ENCODE measurements at regions not wholly inside any gene's neighbourhood (a gene's known extent, or its start where the extent isn't known, plus 50 kb on each side); places are given as distances from the start of the nearest gene placed in this dataset.

GRCh38 chr3:35849496-35849895, 210.2 kb downstream of the ARPP21 start:
- DNase-seq (ENCODE audit: low spot score) = no peak

- no peak for DNase-seq (ENCODE audit: low spot score)
Observed at GRCh38 chr3:35849963-35850362, 210.6 kb downstream of the ARPP21 start.

DNA sequence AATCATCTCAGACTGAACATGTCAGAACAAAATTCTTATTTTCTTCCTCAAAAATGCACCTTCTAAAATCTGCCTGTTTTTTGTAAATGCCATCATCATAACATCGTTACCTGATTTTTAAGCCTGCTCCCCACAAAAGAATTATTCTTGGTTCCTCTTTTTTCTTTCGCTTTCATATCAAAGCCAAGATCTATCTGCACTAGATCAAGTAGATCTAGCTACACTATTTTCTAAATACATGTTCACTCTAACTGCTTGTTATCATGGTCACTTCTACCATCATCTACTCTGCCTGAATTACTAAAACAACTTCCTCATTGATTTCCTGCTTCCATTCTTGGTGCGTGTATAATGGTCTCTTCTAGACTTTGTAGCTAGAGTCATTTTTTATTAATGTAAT, 217.7 kb downstream of the ARPP21 start:
- DNase-seq (ENCODE audit: low spot score) = no peak

- no peak for DNase-seq (ENCODE audit: low spot score)
Observed at GRCh38 chr3:35862057-35862456, 222.7 kb downstream of the ARPP21 start.

- no peak for DNase-seq (ENCODE audit: low spot score)
Observed at GRCh38 chr3:35864871-35865270, 225.5 kb downstream of the ARPP21 start.

- no peak for DNase-seq (ENCODE audit: low spot score)
Observed at GRCh38 chr3:35867791-35868190, 228.5 kb downstream of the ARPP21 start.

GRCh38 chr3:35871009-35871408, 231.7 kb downstream of the ARPP21 start:
- no peak for DNase-seq (ENCODE audit: low spot score)

DNA sequence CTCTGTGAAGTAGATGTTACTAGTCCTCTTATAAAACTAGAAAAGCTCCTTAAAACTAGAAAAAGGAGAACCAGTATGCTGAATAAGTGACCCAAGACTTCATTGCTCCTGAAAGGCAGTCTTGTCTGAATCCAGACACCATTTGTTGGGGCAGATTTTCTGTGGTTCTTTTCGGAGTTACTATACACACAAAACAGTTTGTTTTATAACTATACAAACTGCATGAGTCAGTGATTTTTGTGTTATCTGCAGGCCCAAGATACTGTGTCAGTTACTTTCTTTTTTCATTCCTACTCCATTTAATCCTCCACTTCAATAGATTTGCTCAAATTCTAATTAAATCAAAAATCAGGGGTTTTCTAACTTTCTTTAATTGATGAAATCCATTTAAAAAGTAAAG, 244.6 kb downstream of the ARPP21 start:
- DNase-seq (ENCODE audit: low spot score) = no peak

- no peak for DNase-seq (ENCODE audit: low spot score)
Observed at GRCh38 chr3:35894735-35895134, 255.4 kb downstream of the ARPP21 start.

GRCh38 chr3:35899245-35899644, 259.9 kb downstream of the ARPP21 start:
- no peak for DNase-seq (ENCODE audit: low spot score)

GRCh38 chr3:35900079-35900478, 260.8 kb downstream of the ARPP21 start:
- no peak for DNase-seq (ENCODE audit: low spot score)

DNA sequence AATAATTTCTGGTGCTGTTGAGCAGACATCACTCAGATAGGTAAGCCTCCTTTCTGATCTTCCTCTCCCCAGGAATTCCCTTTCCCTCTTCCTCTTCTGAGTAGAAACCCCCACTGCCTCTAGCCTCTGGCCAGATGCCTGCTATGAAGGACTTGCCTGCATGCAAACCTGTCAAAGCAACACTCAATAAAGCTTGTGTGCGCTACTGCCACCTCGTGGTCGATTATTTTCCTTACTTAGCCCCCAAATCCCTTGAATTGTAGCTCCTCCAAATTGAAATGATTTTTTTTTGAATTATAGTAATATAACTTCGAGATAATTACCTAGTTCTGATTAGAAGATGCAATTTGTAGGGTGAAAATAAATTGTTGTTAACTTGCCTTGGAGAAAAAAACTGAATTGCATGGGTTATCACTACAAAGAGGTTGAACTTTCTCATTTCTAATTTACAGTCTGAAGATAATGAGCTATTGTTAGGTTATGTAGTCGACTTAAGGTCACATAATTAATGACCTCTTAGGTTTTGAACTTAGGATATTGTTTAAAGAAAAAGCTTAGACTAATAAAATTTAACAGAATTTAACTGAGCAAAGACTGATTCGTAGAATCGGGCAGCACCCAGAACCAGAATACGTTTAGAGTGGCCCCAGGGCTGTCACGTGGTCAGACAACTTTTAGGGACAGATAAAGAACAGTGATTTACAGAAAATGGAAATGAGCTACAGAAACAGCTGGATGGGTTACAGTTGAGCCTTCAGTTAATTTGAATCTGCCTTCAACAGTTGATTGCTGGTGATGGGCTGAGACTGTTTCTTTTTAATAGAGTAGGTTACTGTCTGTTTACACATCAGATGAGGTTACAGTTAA, 269.3 kb downstream of the ARPP21 start:
- peak; percentile 65 for DNase-seq (ENCODE audit: low spot score)

DNA sequence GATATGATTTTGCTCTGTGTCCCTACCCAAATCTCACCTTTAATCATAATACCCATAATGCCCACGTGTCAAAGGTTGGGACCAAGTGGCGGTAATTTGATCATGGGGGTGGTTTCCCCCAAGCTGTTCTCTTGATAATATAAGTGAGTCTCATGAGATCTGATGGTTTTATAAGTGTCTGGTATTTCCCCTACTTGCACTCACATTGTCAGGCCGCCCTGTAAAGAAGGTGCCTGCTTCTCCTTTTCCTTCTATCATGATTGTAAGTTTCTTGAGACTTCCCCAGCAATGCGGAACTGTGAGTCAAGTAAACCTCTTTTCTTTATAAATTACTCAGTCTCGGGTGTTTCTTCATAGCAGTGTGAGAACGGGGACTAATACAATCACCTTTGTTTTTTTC, 279.8 kb downstream of the ARPP21 start:
- DNase-seq (ENCODE audit: low spot score) = no peak

GRCh38 chr3:35921718-35922117, 282.4 kb downstream of the ARPP21 start:
- DNase-seq (ENCODE audit: low spot score) = no peak

DNA sequence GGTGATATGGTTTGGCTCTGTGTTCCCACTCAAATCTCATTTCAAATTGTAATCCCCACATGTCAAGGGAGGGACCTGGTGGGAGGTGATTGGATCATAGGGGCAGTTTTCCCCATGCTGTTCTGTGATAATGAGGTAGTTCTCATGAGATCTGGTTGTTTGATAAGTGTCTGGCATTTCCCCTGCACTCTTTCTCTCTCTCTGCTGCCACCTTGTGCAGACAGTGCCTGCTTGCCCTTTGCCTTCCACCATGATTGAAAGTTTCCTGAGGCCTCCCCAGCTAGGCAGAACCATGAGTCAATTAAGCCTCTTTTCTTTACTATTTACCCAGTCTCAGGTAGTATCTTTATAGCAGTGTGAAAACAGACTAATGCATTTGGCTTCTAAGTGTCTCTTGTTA, 284.7 kb downstream of the ARPP21 start:
- DNase-seq (ENCODE audit: low spot score) = peak; percentile 53

DNA sequence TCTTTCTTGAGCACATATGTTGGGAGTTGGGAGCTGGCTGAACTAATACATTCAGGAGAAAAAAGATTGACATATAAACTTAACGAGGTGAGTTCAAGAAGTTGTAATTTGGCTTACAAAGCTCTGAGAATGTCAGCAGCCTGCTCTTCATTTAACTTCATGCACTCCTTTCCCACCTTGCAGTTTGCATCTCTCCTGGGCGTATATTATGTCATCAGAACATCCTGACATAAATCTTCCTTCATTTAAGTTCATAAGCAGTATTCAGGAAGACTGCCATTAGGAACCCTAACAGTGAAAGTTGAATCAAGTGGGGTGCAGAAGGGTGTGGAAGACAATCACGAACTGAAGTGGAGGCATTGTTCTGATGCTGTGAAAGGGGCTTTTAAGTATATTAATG, 288.1 kb downstream of the ARPP21 start:
- DNase-seq (ENCODE audit: low spot score) = no peak

- no peak for DNase-seq (ENCODE audit: low spot score)
Observed at GRCh38 chr3:35929158-35929557, 289.8 kb downstream of the ARPP21 start.

DNA sequence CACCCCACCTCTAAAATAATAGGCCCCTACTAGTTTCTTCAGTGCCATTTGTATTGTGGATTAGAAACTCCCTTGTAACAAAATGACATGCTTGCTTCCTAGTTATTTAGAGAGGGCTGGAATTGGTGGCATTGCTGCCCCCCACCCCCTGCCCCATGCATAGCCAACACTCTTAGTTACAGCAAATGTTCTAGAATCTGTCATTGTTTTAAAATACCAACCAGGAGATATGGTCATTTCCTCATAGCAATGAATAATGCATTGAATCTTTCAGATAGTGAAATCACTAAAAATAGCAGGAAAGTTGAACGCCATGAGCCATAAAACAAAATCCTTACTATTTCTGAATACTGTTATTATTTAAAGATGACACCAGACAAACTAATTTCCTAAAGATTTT, 292.5 kb downstream of the ARPP21 start:
- DNase-seq (ENCODE audit: low spot score) = no peak

- no peak for DNase-seq (ENCODE audit: low spot score)
Observed at GRCh38 chr3:35932995-35933394, 293.7 kb downstream of the ARPP21 start.

DNA sequence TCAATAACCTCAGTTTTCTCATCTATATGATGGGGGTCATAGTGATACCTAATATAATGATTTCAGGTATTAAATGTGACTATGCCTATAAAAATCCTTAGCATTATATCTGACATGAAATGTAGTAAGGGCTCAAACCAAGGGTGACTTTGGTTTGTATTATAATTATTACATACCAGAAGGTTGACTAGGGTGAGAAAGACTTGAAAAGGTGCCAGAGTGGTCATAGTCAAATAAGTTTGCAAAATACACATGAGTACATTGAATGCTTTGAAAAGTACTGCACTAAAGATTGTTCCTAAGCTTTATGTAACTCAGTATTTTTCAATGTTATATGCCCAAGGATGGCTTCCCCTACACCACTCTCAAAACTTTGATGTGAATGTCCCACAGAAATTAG, 297.2 kb downstream of the ARPP21 start:
- DNase-seq (ENCODE audit: low spot score) = no peak

DNA sequence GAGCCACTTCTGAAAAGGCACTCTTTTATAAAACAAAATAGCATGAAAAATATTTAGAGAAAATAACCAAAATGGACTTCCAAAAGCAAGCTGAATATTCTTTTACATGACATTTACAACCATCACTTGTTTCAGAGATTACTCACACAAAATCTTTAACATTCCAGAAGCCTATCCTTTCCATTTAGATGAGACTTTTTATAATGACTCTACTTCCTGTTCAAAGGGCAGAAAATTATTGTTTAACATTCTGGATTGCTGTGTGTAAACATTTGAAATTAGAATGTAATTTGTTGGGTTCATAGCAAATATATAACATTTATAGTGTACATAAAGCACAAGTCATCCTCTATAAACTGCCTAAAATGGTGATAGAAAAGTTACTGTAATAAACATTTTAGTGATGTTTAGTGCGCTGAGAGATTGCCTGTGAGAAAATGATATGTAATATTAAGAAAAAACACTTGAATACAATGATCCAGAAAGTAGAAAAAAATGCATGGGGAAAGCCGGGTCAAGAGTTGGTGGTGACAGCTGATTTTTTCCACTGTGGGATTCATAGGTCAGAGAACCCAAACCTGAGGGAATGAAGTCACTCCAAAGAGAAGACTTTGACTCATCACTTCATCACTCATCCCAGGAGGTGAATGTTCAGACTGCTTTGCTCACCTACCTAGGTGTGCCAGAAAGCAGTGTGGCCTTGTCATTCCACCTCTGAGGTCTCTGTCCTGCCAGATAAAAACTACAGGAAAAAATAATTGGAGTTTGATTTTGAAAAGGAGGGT, 305.8 kb downstream of the ARPP21 start:
- DNase-seq (ENCODE audit: low spot score) = no peak

DNA sequence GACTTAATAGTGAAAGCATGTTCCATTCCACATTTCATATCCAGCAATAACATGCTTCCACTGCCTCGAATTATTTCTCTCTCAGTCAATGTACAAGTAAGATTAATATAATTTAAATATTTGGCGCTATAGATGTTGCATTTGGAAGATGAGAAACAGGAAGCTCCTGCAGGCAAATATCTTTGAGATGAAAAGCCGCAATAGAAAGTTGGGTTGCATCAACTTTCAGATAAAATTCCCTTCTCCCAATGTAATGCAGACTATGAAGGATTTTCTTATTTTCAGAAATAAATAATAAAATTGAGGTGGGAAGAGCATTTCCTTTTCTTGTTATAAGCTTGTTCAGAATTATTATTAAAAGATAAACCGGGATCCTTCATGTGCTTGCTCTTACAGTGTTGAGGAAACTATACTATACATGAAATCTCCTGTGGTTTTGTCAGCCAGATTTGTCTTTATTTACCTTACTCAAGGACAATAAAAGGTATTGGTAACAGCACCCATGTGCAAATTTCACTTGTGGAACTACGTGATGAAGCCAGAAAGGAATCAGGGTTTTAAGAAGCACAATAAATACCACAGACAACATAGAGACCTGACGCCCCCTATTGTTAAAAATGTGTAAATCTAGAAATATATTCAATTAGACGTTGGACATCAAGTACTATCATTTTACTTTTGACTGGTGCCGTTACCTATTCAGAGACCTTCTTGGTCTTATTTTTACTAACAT, 307.0 kb downstream of the ARPP21 start:
- no peak for DNase-seq (ENCODE audit: low spot score)

Measured in ecto neural progenitor cell (in vitro differentiated cells).